OCI-LY3 (cell line): ENCODE measurements at regions not wholly inside any gene's neighbourhood (a gene's known extent, or its start where the extent isn't known, plus 50 kb on each side); places are given as distances from the start of the nearest gene placed in this dataset.
"Not testable (repeated sequence)": the region's sequence is repeated elsewhere in the genome, so short reads cannot be mapped to it uniquely, and the experiment has no call there.

Experiments
- CTCF ChIP-seq: fragments of 200-600, 300-600 bp; sonication (generic); IDR thresholded peaks from 2 replicates; pipeline ENCODE4 v1.5.1; 2014; ENCODE audit warnings: antibody characterized with exemption, low read length, low read depth
- EZH2phosphoT487 ChIP-seq: fragments of 200-600 bp; shearing (Covaris generic); IDR thresholded peaks from 2 replicates; pipeline ENCODE4 v1.6.1; 2018; ENCODE audit warnings: antibody characterized with exemption, mixed run types, low read depth

DNA sequence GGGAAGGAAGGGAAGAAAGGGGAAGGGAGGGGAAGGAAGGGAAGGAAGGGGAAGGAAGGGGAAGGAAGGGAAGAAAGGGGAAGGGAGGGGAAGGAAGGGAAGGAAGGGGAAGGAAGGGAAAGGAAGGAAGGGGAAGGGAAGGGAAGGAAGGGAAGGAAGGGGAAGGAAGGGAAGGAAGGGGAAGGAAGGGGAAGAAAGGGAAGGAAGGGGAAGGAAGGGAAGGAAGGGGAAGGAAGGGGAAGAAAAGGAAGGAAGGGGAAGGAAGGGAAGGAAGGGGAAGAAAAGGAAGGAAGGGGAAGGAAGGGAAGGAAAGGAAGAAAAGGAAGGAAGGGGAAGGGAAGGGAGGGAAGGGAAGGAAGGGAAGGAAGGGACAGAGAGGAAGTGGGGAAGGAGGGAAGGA, 295.7 kb upstream of the PCDH18 start:
- TF ChIP-seq CTCF, EZH2phosphoT487: not testable (repeated sequence)
